ENCODE measurements at regions not wholly inside any gene's neighbourhood (a gene's known extent, or its start where the extent isn't known, plus 50 kb on each side); places are given as distances from the start of the nearest gene placed in this dataset.

- Histone ChIP-seq H3K4me3 (ENCODE audit: low read depth, low read length) (no peak overlapping the region), H3K27me3 (ENCODE audit: control insufficient read depth, insufficient read depth, low read length) (no peaks in the 10 kb centered on the region), H3K9ac (ENCODE audit: low read depth, low read length) (no peak overlapping the region), H3K9me3 (ENCODE audit: control insufficient read depth, insufficient read depth, low read length) (no peaks in the 10 kb centered on the region), H3K4me1 (ENCODE audit: control insufficient read depth, insufficient read depth, low read length) (no peaks in the 10 kb centered on the region), H3K36me3 (ENCODE audit: control insufficient read depth, insufficient read depth, low read length) (no peaks in the 10 kb centered on the region)
These were observed 339.7 kb upstream of the B3GALT2 start for GRCh38 chr1:193525917-193526710.

- H3K36me3 ChIP-seq (ENCODE audit: control insufficient read depth, insufficient read depth, low read length), result no peaks in the 10 kb centered on the region
These were observed 339.0 kb upstream of the B3GALT2 start for GRCh38 chr1:193525411-193525810.

GRCh38 chr1:193524616-193525015, 338.2 kb upstream of the B3GALT2 start:
- Histone ChIP-seq H3K4me1 (ENCODE audit: control insufficient read depth, insufficient read depth, low read length) (no peaks in the 10 kb centered on the region), H3K27me3 (ENCODE audit: control insufficient read depth, insufficient read depth, low read length) (no peaks in the 10 kb centered on the region), H3K9me3 (ENCODE audit: control insufficient read depth, insufficient read depth, low read length) (no peaks in the 10 kb centered on the region), H3K4me3 (ENCODE audit: low read depth, low read length) (no peak overlapping the region), H3K36me3 (ENCODE audit: control insufficient read depth, insufficient read depth, low read length) (no peaks in the 10 kb centered on the region), H3K9ac (ENCODE audit: low read depth, low read length) (no peak overlapping the region)

More at GRCh38 chr1:193525411-193525810, 339.0 kb upstream of the B3GALT2 start:
- no peaks in the 10 kb centered on the region for H3K9me3 ChIP-seq (ENCODE audit: control insufficient read depth, insufficient read depth, low read length)
- no peaks in the 10 kb centered on the region for H3K27me3 ChIP-seq (ENCODE audit: control insufficient read depth, insufficient read depth, low read length)
- no peaks in the 10 kb centered on the region for H3K4me1 ChIP-seq (ENCODE audit: control insufficient read depth, insufficient read depth, low read length)
- H3K4me3 ChIP-seq (ENCODE audit: low read depth, low read length), result no peak overlapping the region
- no peak overlapping the region for H3K9ac ChIP-seq (ENCODE audit: low read depth, low read length)

GRCh38 chr1:193524021-193524420, 337.6 kb upstream of the B3GALT2 start:
- H3K4me1 ChIP-seq (ENCODE audit: control insufficient read depth, insufficient read depth, low read length), result no peaks in the 10 kb centered on the region
- H3K27me3 ChIP-seq (ENCODE audit: control insufficient read depth, insufficient read depth, low read length), result no peaks in the 10 kb centered on the region
- no peak overlapping the region for H3K9ac ChIP-seq (ENCODE audit: low read depth, low read length)
- H3K9me3 ChIP-seq (ENCODE audit: control insufficient read depth, insufficient read depth, low read length), result no peaks in the 10 kb centered on the region
- H3K4me3 ChIP-seq (ENCODE audit: low read depth, low read length), result no peak overlapping the region
- H3K36me3 ChIP-seq (ENCODE audit: control insufficient read depth, insufficient read depth, low read length), result no peaks in the 10 kb centered on the region

DNA sequence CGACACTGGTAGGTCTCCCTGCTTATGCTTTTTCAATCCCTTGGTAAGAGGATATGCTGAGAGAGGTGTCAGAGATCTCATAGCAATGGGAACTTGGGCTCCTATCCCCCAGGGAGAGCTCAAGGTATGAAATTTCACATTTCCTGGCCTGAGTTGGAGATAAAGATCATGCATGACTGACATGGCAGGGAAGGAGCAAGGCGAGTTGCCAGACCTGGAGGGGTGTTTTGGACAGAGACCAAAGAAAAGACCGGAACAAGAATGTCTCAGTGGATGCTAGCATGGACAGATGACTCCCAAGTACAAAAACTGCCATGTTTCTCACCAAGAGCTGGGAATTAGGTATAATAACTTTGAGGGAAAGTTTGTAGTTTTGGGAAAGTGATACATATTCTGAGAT, 334.1 kb upstream of the B3GALT2 start:
- Histone ChIP-seq H3K4me1 (ENCODE audit: control insufficient read depth, insufficient read depth, low read length) (no peaks in the 10 kb centered on the region), H3K27me3 (ENCODE audit: control insufficient read depth, insufficient read depth, low read length) (no peaks in the 10 kb centered on the region), H3K9me3 (ENCODE audit: control insufficient read depth, insufficient read depth, low read length) (no peaks in the 10 kb centered on the region), H3K36me3 (ENCODE audit: control insufficient read depth, insufficient read depth, low read length) (no peaks in the 10 kb centered on the region), H3K4me3 (ENCODE audit: low read depth, low read length) (no peak overlapping the region), H3K9ac (ENCODE audit: low read depth, low read length) (no peak overlapping the region)

DNA sequence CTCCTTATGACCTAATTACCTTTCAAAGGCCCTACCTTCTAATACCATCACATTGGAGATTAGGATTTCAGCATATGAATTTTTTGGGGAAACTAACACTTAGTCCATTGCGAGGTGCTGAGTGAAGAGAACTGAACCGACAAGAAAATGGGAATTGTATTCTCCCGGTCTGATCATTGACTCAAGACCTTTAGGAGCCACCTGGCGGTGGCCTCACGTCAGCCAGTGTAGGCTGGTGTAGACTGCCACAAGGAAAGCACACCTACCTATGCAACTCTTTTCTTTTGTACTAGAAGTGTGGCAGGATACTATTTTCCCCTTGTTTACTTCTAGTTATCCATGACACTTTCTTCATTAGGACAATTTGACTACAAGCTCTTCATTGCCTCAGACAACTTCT, 333.5 kb upstream of the B3GALT2 start:
- no peak overlapping the region for H3K4me3 ChIP-seq (ENCODE audit: low read depth, low read length)
- no peak overlapping the region for H3K9ac ChIP-seq (ENCODE audit: low read depth, low read length)
- H3K4me1 ChIP-seq (ENCODE audit: control insufficient read depth, insufficient read depth, low read length), result no peaks in the 10 kb centered on the region
- no peaks in the 10 kb centered on the region for H3K36me3 ChIP-seq (ENCODE audit: control insufficient read depth, insufficient read depth, low read length)
- no peaks in the 10 kb centered on the region for H3K27me3 ChIP-seq (ENCODE audit: control insufficient read depth, insufficient read depth, low read length)
- H3K9me3 ChIP-seq (ENCODE audit: control insufficient read depth, insufficient read depth, low read length), result no peaks in the 10 kb centered on the region

DNA sequence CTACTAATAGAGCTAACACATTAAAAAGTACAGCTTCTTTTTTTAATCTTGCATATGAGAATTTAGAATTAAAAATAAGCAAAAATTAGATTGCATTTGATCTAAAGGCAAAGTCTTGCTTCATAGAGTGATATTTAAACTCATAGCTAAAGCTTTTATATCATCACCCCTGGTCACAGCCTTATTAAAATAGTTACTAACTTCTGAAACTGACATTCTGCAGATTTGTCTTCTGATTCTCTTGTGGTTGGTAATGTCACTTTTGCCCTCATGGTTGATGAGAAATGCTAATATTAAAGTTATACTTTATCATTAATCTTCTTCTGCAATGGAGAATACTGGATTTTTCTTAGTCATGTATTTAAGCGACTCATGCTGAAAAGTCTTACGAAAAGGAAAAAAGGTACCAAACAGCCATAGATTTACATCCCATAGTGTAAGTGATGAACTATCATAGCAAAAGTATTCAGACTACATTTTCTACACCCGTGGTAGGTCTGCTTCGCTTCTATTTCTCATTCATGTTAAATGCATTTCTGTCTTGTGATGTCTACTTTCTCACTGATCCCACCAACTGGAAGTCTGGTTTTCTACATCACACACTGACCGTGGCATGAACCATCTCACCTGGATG, 330.5 kb upstream of the B3GALT2 start:
- no peaks in the 10 kb centered on the region for H3K36me3 ChIP-seq (ENCODE audit: control insufficient read depth, insufficient read depth, low read length)
- no peaks in the 10 kb centered on the region for H3K4me1 ChIP-seq (ENCODE audit: control insufficient read depth, insufficient read depth, low read length)
- no peak overlapping the region for H3K9ac ChIP-seq (ENCODE audit: low read depth, low read length)
- no peak overlapping the region for H3K4me3 ChIP-seq (ENCODE audit: low read depth, low read length)
- H3K27me3 ChIP-seq (ENCODE audit: control insufficient read depth, insufficient read depth, low read length), result no peaks in the 10 kb centered on the region
- H3K9me3 ChIP-seq (ENCODE audit: control insufficient read depth, insufficient read depth, low read length), result no peaks in the 10 kb centered on the region

- Histone ChIP-seq H3K36me3 (ENCODE audit: control insufficient read depth, insufficient read depth, low read length) (no peaks in the 10 kb centered on the region), H3K4me1 (ENCODE audit: control insufficient read depth, insufficient read depth, low read length) (no peaks in the 10 kb centered on the region), H3K27me3 (ENCODE audit: control insufficient read depth, insufficient read depth, low read length) (no peaks in the 10 kb centered on the region), H3K9me3 (ENCODE audit: control insufficient read depth, insufficient read depth, low read length) (no peaks in the 10 kb centered on the region), H3K4me3 (ENCODE audit: low read depth, low read length) (no peak overlapping the region), H3K9ac (ENCODE audit: low read depth, low read length) (no peak overlapping the region)
These were observed 328.0 kb upstream of the B3GALT2 start for GRCh38 chr1:193514397-193514796.

- Histone ChIP-seq H3K4me3 (ENCODE audit: low read depth, low read length) (no peak overlapping the region), H3K9me3 (ENCODE audit: control insufficient read depth, insufficient read depth, low read length) (no peaks in the 10 kb centered on the region), H3K9ac (ENCODE audit: low read depth, low read length) (no peak overlapping the region), H3K27me3 (ENCODE audit: control insufficient read depth, insufficient read depth, low read length) (no peaks in the 10 kb centered on the region), H3K36me3 (ENCODE audit: control insufficient read depth, insufficient read depth, low read length) (no peaks in the 10 kb centered on the region), H3K4me1 (ENCODE audit: control insufficient read depth, insufficient read depth, low read length) (no peaks in the 10 kb centered on the region)
These were observed 326.6 kb upstream of the B3GALT2 start for GRCh38 chr1:193513032-193513431.

DNA sequence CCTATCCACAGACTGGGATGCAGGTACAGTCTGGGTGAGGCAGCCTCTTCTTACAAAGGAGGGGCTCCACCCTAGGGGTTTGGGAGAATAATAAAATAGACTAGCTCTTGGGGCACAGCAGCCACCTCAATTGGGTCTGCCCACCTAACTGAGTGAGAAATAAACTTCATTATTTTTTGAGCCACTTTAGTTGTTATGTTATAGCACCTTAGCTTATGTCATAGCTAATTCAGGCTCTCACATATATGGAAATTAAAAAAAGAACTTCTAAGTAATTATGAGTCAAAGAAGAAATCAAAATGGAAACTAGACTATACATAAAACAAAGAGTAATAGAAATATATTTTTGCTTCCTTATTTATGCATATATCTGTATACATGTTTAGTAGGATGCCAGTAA, 318.5 kb upstream of the B3GALT2 start:
- H3K9me3 ChIP-seq (ENCODE audit: control insufficient read depth, insufficient read depth, low read length), result no peaks in the 10 kb centered on the region
- no peaks in the 10 kb centered on the region for H3K36me3 ChIP-seq (ENCODE audit: control insufficient read depth, insufficient read depth, low read length)
- H3K9ac ChIP-seq (ENCODE audit: low read depth, low read length), result no peak overlapping the region
- no peak overlapping the region for H3K4me3 ChIP-seq (ENCODE audit: low read depth, low read length)
- H3K27me3 ChIP-seq (ENCODE audit: control insufficient read depth, insufficient read depth, low read length), result no peaks in the 10 kb centered on the region
- no peaks in the 10 kb centered on the region for H3K4me1 ChIP-seq (ENCODE audit: control insufficient read depth, insufficient read depth, low read length)

- H3K4me1 ChIP-seq (ENCODE audit: control insufficient read depth, insufficient read depth, low read length), result no peaks in the 10 kb centered on the region
- H3K27me3 ChIP-seq (ENCODE audit: control insufficient read depth, insufficient read depth, low read length), result no peaks in the 10 kb centered on the region
- no peak overlapping the region for H3K9ac ChIP-seq (ENCODE audit: low read depth, low read length)
- no peaks in the 10 kb centered on the region for H3K9me3 ChIP-seq (ENCODE audit: control insufficient read depth, insufficient read depth, low read length)
- H3K4me3 ChIP-seq (ENCODE audit: low read depth, low read length), result no peak overlapping the region
- no peaks in the 10 kb centered on the region for H3K36me3 ChIP-seq (ENCODE audit: control insufficient read depth, insufficient read depth, low read length)
These were observed 311.8 kb upstream of the B3GALT2 start for GRCh38 chr1:193498088-193498655.

GRCh38 chr1:193494368-193494767, 308.0 kb upstream of the B3GALT2 start:
- no peak overlapping the region for H3K9ac ChIP-seq (ENCODE audit: low read depth, low read length)
- no peaks in the 10 kb centered on the region for H3K36me3 ChIP-seq (ENCODE audit: control insufficient read depth, insufficient read depth, low read length)
- H3K4me1 ChIP-seq (ENCODE audit: control insufficient read depth, insufficient read depth, low read length), result no peaks in the 10 kb centered on the region
- no peaks in the 10 kb centered on the region for H3K9me3 ChIP-seq (ENCODE audit: control insufficient read depth, insufficient read depth, low read length)
- H3K27me3 ChIP-seq (ENCODE audit: control insufficient read depth, insufficient read depth, low read length), result no peaks in the 10 kb centered on the region
- no peak overlapping the region for H3K4me3 ChIP-seq (ENCODE audit: low read depth, low read length)

Data from iPS-15b (cell line).